Muscle of leg (tissue), 3 donors: ENCODE measurements at regions not wholly inside any gene's neighbourhood (a gene's known extent, or its start where the extent isn't known, plus 50 kb on each side); places are given as distances from the start of the nearest gene placed in this dataset.

Experiments
- DNase-seq: peaks from one replicate; pipeline ENCODE4 v3.0.0; 2013
- H3K27ac ChIP-seq: one replicate; pipeline ENCODE4 v1.5.1; 2013; ENCODE audit warnings: mild to moderate bottlenecking, low read length, control low read depth
- H3K27me3 ChIP-seq: one replicate; pipeline ENCODE4 v1.6.1; 2013; ENCODE audit warnings: low read length; ENCODE audit not compliant: control insufficient read depth, insufficient read depth
- H3K36me3 ChIP-seq: one replicate; pipeline ENCODE4 v1.6.1; 2013; ENCODE audit warnings: low read length; ENCODE audit not compliant: control insufficient read depth, insufficient read depth
- H3K4me1 ChIP-seq: one replicate; pipeline ENCODE4 v1.6.1; 2013; ENCODE audit warnings: low read length; ENCODE audit not compliant: control insufficient read depth, insufficient read depth
- H3K4me3 ChIP-seq: one replicate; pipeline ENCODE4 v1.5.1; 2013; ENCODE audit warnings: low read length, control low read depth
- H3K9me3 ChIP-seq: replicated peaks from 2 replicates; pipeline ENCODE4 v1.6.1; 2013; ENCODE audit warnings: low read depth, low read length; ENCODE audit not compliant: control insufficient read depth
- WGBS: methylation state at CpG from one replicate; pipeline ENCODE4 v1.1.5; 2013; ENCODE audit warnings: missing lambda C conversion rate; ENCODE audit not compliant: insufficient coverage; 5-methylcytosine and 5-hydroxymethylcytosine counted together

DNA sequence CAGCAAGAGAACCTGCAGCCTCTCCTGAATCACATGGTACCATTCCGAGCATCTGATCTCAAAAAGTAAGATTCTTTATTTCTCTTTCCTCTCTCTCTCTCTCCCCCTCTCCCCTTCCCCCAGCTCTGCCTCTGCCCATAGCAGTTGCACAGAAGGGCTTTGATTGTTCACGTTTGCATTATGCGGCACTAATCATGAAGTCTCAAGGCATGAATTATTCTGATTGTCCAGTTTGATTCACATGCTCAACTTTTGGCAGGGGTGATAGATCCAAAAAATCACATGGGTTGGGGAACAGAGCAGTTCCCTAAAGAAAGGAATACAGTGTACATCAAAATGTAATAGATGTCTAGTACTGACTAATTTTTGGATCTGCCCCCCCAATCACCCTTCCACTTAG is 380.0 kb upstream of the SOX9 start:
- no peaks in the 10 kb centered on the region for H3K4me1 ChIP-seq
- 100% methylated on average over 2 of the region's 3 CpGs for WGBS
- DNase-seq: no peak

DNA sequence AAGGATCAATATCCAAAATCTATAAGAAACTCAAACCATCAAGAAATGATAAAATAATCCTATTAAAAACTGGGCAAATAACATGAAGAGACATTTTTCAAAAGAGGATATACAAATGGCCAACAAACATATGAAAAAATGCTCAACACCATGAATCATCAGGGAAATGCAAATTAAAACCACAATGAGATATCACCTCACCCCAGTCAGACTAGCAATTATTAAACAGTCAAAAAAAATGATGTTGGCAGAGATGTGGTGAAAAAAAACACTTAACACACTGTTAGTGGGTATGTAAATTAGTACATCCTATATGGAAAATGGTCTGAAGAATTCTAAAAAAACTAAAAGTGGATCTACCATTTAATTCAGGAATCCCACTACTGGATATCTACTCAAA is 379.0 kb upstream of the SOX9 start:
- Histone ChIP-seq H3K4me3 (no peak overlapping the region), H3K27ac (no peak overlapping the region), H3K27me3 (no peaks in the 10 kb centered on the region), H3K36me3 (no peaks in the 10 kb centered on the region), H3K9me3 (no peaks in the 10 kb centered on the region), H3K4me1 (no peaks in the 10 kb centered on the region)
- no peak for DNase-seq

More for the DNA sequence above, 380.0 kb upstream of the SOX9 start:
- Histone ChIP-seq H3K9me3 (no peaks in the 10 kb centered on the region), H3K36me3 (no peaks in the 10 kb centered on the region), H3K27me3 (no peaks in the 10 kb centered on the region), H3K4me3 (no peak overlapping the region), H3K27ac (no peak overlapping the region)

DNA sequence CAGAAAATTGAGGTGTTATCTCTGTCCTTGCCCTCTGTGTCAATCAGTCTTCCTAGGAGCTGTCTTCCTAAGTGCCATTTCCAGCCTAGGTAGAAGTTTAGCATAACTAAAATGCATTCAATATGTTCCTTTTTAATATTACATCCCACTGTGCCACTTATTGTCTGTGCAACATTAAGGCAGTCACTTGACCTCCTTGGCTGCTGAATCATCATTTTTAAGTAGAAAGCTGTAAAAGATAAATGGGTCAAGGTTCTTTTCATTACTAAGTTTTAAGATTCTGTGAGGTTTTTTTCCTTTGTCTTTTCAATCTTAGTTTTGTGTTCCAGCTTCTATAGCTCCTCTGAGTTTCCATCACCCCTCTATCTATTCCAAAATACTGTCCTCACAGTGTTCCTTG is 371.9 kb upstream of the SOX9 start:
- H3K4me3 ChIP-seq: no peak overlapping the region
- H3K27me3 ChIP-seq: no peaks in the 10 kb centered on the region
- no peaks in the 10 kb centered on the region for H3K4me1 ChIP-seq
- no peak for DNase-seq
- no peaks in the 10 kb centered on the region for H3K36me3 ChIP-seq
- H3K9me3 ChIP-seq: no peaks in the 10 kb centered on the region
- H3K27ac ChIP-seq: no peak overlapping the region

DNA sequence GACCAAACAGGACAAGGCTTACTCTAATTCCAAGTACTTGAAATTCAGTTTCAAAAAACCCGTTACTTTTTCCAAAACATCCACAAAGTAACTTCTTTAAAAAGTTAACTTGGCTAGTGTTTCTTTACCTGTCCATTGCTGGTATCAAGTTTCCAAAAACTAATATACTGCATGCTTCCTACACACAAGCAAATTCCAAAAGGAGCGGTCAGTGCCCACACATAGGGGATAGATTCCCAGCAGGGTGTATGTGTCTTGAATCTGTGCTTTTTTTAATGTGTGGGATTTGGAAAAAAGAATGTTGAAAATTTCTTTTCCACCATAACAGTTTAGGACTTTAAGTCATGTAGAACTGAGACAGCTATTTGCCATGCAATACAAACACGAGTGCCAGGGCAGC is 367.8 kb upstream of the SOX9 start:
- DNase-seq: no peak
- no peaks in the 10 kb centered on the region for H3K4me1 ChIP-seq
- no peak overlapping the region for H3K4me3 ChIP-seq
- WGBS: no CpG with 5 or more reads among the region's 3 CpGs
- no peaks in the 10 kb centered on the region for H3K36me3 ChIP-seq
- H3K9me3 ChIP-seq: no peaks in the 10 kb centered on the region
- H3K27me3 ChIP-seq: no peaks in the 10 kb centered on the region
- no peak overlapping the region for H3K27ac ChIP-seq

DNA sequence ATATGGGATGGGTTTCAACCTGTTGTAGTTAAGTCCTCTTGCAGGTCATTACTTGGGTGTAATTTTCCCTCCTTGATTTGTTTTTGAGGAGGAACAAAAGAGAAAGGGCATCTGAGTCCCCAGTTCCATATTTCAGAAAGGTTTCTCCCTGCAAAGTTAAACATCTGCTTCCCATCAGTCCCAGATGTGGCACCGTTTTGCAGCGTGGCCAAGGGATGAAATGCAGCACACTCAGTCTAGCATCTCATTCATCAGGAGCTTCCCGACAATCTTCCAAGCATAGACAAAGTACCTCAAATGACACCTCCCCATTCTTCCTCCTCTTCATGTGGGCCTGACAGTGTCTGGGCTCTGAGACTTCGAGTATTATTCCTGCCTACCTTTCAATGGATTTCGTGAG is 363.7 kb upstream of the SOX9 start:
- Histone ChIP-seq H3K36me3 (no peaks in the 10 kb centered on the region), H3K27ac (no peak overlapping the region), H3K4me1 (no peaks in the 10 kb centered on the region), H3K4me3 (no peak overlapping the region), H3K9me3 (no peaks in the 10 kb centered on the region), H3K27me3 (no peaks in the 10 kb centered on the region)
- 24% methylated on average over 4 of the region's 5 CpGs for WGBS
- DNase-seq: peak; percentile 2

DNA sequence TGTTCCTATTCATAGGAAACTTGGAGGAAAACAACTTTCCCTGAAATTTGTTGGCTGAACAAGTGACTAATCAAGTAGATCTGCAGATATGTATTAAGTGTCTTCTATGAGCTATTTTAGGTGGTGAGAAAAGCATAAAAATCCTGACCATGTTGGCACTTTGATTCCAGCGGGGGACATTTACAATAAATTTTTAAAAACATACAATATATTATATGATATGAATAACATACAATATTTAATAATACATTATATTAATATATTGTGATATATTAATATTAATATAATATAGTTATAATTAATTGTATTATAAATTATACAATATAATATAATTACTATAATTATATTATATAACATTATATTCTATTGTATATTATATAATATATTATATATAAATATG is 362.9 kb upstream of the SOX9 start:
- Histone ChIP-seq H3K27ac (no peak overlapping the region), H3K4me3 (no peak overlapping the region), H3K4me1 (no peaks in the 10 kb centered on the region), H3K27me3 (no peaks in the 10 kb centered on the region), H3K36me3 (no peaks in the 10 kb centered on the region), H3K9me3 (no peaks in the 10 kb centered on the region)
- DNase-seq: no peak
- whole genome bisulfite sequencing: no CpG with 5 or more reads among the region's 1 CpG

DNA sequence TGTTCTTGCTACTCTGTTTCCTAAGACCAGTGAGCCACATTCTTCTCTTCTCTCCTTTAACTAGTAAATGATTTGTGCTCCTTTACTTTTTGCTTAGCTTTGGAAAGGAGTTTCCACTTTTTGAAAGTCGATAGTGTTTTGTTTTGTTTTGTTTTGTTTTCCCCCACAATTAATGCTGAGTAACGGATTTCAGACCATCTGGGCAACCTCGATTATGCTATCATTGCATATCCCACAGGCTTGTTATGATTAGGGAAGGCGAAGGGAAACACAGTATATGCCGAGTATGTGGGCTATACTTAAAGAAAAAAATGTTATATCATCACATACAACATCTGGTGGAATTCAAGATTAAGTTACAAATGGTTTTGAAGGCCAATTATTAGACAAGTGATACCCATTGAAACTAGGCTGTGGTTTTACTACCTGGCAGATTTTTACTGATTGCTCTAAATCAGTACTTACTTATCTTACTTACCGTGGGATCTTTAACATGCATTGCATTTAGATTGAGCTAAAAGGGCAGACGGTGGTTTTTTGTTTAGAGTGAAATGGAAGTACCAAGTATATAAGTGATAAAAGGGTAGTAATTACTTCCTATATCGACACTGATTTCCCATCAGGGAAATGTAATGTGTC is 361.3 kb upstream of the SOX9 start:
- no peak for DNase-seq
- no peaks in the 10 kb centered on the region for H3K9me3 ChIP-seq

DNA sequence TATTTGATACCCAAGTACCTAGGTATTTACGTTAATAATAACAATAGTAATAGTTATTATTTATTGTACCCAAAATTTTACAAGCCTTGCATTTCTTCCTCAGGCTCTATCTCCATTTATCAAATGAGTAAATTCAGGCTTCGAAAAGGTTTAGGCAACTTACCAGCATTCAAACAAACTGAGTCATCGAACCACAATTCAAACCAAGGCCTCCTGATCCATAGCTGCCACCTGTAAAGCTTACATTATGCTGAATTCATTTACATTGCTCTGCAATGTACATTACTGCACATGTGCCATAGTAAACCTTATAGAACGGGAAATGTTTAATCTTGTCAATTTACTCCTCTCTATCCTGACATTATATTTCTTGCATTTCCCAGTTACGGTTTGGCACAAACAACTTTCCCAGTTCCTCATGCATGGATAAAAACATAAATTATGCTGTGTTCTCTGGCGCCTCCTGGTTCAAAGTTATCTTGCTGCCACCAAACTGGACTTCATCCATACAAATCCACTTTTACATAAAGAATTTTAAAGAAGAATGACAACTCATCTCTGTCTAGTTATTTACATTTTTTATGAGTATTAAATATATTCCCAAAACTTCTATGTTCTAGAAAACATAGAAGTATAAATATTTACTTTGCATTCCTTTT is 360.6 kb upstream of the SOX9 start:
- no peaks in the 10 kb centered on the region for H3K27me3 ChIP-seq
- no peak overlapping the region for H3K4me3 ChIP-seq
- WGBS: 52% methylated on average over 4 of the region's 6 CpGs
- H3K9me3 ChIP-seq: no peaks in the 10 kb centered on the region
- H3K27ac ChIP-seq: no peak overlapping the region
- H3K36me3 ChIP-seq: no peaks in the 10 kb centered on the region
- no peaks in the 10 kb centered on the region for H3K4me1 ChIP-seq
- DNase-seq: no peak

More for the DNA sequence above, 361.3 kb upstream of the SOX9 start:
- WGBS: no CpG with 5 or more reads among the region's 8 CpGs
- Histone ChIP-seq H3K27me3 (no peaks in the 10 kb centered on the region), H3K4me3 (no peak overlapping the region), H3K4me1 (no peaks in the 10 kb centered on the region), H3K36me3 (no peaks in the 10 kb centered on the region), H3K27ac (no peak overlapping the region)

DNA sequence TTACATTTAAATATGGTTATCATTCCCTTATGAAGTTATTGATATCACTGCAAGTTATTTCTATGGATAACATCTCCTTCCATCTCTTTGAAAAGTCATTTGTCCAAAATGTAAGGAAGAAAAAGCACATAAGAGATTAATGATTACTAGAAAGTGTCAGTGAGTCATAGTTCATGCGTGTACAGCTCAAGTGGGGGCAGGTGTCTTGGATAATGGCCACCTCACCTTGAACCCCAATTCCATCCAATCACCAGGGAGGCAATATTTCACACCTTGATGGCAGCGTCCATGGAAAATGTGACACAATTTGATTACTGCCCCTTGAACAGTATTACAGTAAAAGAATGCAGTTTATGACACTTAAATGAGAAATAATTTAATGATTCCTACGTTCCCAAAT is 358.3 kb upstream of the SOX9 start:
- H3K27me3 ChIP-seq: no peaks in the 10 kb centered on the region
- H3K36me3 ChIP-seq: no peaks in the 10 kb centered on the region
- no peak overlapping the region for H3K4me3 ChIP-seq
- no peak overlapping the region for H3K27ac ChIP-seq
- WGBS: no CpG with 5 or more reads among the region's 3 CpGs
- DNase-seq: no peak
- no peaks in the 10 kb centered on the region for H3K4me1 ChIP-seq
- H3K9me3 ChIP-seq: no peaks in the 10 kb centered on the region

DNA sequence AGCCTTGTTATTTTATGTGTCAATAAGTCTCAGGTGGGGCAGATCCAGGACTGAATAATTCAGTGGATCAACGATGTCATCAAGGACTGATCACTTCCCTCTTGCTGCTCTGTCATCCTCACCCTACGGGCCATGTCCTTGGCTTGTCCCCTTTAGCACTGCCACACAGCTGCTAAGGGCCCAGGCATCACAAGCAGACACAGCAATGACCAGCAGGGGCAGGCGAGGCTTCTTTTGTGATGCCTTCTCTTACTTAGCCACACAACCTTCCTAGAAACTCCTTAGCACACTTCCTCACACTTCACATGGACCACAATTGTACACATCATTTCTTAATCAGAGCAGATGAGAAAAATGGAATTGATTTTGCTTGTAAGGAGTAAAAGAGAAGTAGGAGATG is 356.3 kb upstream of the SOX9 start:
- peak; percentile 2 for DNase-seq
- H3K36me3 ChIP-seq: no peaks in the 10 kb centered on the region
- H3K27me3 ChIP-seq: no peaks in the 10 kb centered on the region
- 69% methylated on average over 2 of the region's 3 CpGs for WGBS
- H3K4me3 ChIP-seq: no peak overlapping the region
- no peaks in the 10 kb centered on the region for H3K4me1 ChIP-seq
- H3K27ac ChIP-seq: no peak overlapping the region
- no peaks in the 10 kb centered on the region for H3K9me3 ChIP-seq

DNA sequence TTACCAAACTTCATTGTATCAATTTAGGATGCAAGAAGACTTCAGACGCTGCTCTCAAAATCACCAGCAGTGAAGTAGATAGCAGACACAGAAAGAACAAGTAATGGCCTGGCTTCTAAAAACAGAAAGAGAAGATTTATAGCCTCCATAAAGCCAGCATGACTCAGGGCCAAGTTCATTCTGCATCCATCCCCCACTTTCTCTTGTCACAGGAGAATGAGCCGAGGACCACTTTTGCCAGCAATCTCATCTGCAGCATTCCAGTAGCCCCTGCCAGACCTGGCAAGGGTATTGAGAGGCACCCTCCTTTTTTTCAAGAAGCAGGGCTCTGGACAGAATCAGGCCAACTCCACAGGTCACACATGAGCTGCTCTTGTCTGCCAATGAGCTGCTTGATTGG is 355.4 kb upstream of the SOX9 start:
- Histone ChIP-seq H3K9me3 (no peaks in the 10 kb centered on the region), H3K4me3 (no peak overlapping the region), H3K27me3 (no peaks in the 10 kb centered on the region), H3K4me1 (no peaks in the 10 kb centered on the region), H3K27ac (no peak overlapping the region), H3K36me3 (no peaks in the 10 kb centered on the region)
- no CpG with 5 or more reads among the region's 2 CpGs for WGBS
- peak; percentile 4 for DNase-seq
